Skin epidermis (tissue), 12 donors: ENCODE measurements at regions not wholly inside any gene's neighbourhood (a gene's known extent, or its start where the extent isn't known, plus 50 kb on each side); places are given as distances from the start of the nearest gene placed in this dataset.
"Not testable (repeated sequence)": the region's sequence is repeated elsewhere in the genome, so short reads cannot be mapped to it uniquely, and the experiment has no call there.

ENCODE experiments used
- H3K27ac ChIP-seq, 21 experiments: fragments of 200-600 bp; sonication (generic) in 11 of 21; one replicate each; pipeline ENCODE4 v1.5.0; 2020; ENCODE audit warnings: mild to moderate bottlenecking in 3 of 21, inconsistent platforms in 2 of 21, moderate library complexity in 2 of 21
- H3K4me3 ChIP-seq, 7 experiments: fragments of 200-600 bp; sonication (generic) in 2 of 7; one replicate each; pipeline ENCODE4 v1.5.0; 2020; ENCODE audit warnings: inconsistent platforms in 2 of 7, mild to moderate bottlenecking in 2 of 7, moderate library complexity in 1 of 7

GRCh38 chr4:27779827-27780226, 919.2 kb downstream of the STIM2 start:
- Histone ChIP-seq H3K27ac (no peak overlapping the region), H3K4me3 (no peak overlapping the region)

DNA sequence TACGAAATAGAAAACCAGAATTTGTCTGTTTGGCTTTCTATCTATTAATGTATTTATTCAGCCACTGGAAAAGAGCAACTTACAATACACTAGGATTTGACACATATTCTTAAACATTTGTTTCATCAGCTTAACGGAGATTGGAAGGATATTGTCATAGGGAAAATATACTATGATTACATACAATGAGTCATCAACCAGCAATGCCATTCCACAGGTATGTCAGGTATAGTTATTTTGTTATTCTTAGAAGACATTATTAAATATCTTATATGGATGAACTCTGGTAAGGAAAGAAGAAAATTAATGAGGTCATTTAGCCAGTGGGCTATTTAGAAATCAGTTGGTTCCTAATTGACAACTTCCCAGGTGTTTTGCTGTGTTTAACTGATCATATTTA, 926.6 kb downstream of the STIM2 start:
- Histone ChIP-seq H3K4me3 (no peak overlapping the region), H3K27ac (no peak overlapping the region)

- Histone ChIP-seq H3K4me3 (no peak overlapping the region), H3K27ac (no peak overlapping the region)
These were observed 929.1 kb downstream of the STIM2 start for GRCh38 chr4:27789773-27790172.

- Histone ChIP-seq H3K27ac (no peak overlapping the region), H3K4me3 (no peak overlapping the region)
These were observed 930.3 kb downstream of the STIM2 start for GRCh38 chr4:27790911-27791310.

DNA sequence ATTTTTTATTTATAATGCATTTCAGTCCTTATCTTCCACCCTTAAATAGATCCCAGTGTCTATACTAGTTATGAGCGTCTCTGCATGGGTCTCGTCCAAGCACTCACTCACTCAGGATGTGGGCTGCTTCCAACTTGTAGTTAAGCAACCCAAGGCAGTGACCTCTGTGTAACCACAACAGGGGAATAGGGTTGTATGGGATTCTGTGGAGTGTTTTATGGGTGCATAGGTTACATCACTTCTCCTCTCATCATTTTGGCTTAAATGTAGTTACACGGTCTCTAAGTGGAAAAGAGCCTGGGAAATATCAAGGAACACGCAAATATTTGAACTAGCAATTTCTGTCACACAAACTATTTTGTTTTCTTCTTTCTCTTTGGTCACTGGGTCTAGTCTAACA, 931.0 kb downstream of the STIM2 start:
- Histone ChIP-seq H3K27ac (no peak overlapping the region), H3K4me3 (no peak overlapping the region)

- H3K27ac ChIP-seq, result no peak overlapping the region
- no peak overlapping the region for H3K4me3 ChIP-seq
These were observed 946.6 kb downstream of the STIM2 start for GRCh38 chr4:27807207-27807606.

DNA sequence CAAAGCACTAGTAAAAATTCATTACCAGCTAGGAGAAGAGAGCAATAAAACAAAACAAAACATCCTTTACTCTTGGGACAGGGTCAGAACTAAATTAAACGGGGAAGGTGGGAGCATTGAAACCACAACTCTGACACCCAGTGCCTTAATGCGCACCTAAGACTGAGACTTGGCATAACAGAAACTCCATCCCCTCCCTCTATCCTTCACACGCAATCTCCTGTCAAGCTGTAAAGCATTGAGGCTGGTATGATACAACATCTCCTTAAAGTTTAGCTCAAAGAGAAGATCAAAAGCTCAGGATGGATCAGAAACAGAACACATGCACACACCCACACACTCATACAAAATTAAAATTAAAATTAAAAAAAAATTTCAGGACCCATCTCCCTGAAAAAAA, 951.3 kb downstream of the STIM2 start:
- no peak overlapping the region for H3K27ac ChIP-seq
- H3K4me3 ChIP-seq, result no peak overlapping the region

- not testable (repeated sequence) for H3K27ac ChIP-seq, H3K4me3 ChIP-seq
These were observed 952.6 kb downstream of the STIM2 start for GRCh38 chr4:27813226-27813625.

DNA sequence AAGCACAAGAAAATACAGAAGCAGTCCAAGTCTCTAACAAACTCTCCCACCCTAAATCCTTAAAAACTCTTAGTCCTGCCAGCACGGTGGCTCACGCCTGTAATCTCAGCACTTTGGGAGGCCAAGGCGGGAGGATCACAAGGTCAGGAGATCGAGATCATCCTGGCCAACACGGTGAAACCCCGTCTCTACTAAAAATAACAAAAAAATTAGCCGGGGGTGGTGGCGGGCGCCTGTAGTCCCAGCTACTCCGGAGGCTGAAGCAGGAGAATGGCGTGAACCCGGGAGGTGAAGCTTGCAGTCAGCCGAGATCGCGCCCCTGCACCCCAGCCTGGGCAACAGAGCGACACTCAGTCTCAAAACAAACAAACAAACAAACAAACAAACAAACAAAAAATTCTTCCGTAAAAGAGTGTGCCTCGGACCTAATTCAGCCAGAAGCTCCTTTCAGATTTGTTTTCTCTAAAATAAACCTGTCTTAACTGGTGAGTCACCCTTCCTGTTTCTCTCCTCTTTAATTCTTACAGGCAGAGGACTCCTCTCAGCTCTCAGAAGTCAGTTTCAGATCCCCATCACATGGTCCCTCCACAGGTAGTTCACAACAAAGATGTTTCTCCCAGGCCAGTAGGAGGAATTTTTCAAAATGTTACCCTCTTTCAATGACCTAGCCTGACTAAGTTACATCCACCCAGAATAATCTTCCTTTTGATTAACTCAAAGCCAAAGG, 953.2 kb downstream of the STIM2 start:
- not testable (repeated sequence) for H3K4me3 ChIP-seq, H3K27ac ChIP-seq

DNA sequence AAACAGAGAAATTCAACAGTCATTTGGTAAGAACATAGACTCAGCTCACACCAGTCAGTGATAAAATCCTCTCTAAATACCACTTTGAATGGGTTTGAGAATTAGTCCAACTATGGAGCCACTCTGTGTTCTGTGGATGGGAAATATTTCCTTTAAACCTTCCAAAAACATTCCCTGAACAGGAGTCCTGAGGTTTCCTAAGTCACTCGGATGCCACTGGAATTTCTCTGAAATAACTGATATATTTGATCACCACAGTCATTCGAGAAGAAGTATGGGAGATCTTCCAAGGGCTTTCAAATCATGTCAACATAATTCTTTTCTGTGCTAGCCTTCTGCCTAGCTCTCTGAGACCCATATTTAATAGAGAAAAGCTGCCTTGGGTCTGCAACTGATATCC, 958.6 kb downstream of the STIM2 start:
- Histone ChIP-seq H3K4me3 (no peak overlapping the region), H3K27ac (no peak overlapping the region)

DNA sequence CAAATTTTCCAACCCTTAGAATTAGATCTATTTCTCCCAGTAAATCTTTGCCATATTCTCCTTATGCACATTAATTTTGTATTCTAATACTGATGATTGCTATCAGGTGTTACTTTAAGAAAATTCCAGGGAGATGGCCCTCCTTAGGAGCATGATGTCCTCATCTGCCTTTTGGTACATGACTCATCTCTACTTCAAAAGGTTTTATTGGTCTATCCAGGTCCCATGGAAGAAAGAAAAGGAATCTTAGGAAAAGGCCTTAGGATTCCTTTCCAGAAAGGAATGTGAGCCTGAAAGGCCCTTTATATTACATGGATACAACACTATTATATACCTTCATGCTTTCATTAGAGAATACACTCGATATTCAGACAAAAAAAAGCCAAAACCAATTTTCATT, 968.2 kb downstream of the STIM2 start:
- H3K4me3 ChIP-seq, result no peak overlapping the region
- no peak overlapping the region for H3K27ac ChIP-seq

DNA sequence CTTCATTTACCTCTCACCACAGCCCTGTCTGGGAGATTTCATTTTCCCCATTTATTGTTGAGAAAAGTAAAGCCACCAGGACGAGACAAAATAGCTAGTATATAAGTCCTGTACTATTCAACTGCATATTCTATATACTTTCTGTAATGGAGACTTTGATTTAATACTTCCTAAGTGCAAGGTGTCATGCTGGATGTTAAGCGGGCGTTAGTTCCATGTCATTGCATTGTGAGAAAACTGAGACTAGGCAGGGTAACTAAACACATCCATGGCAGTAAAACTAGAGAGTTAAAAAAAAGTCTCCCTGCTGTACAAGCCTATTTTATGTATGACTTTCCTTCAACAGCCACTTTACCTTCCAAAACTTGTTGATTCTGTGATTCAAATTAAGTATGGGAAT, 969.6 kb downstream of the STIM2 start:
- H3K27ac ChIP-seq, result no peak overlapping the region
- H3K4me3 ChIP-seq, result no peak overlapping the region

GRCh38 chr4:27835851-27836250, 975.2 kb downstream of the STIM2 start:
- no peak overlapping the region for H3K4me3 ChIP-seq
- H3K27ac ChIP-seq, result no peak overlapping the region

DNA sequence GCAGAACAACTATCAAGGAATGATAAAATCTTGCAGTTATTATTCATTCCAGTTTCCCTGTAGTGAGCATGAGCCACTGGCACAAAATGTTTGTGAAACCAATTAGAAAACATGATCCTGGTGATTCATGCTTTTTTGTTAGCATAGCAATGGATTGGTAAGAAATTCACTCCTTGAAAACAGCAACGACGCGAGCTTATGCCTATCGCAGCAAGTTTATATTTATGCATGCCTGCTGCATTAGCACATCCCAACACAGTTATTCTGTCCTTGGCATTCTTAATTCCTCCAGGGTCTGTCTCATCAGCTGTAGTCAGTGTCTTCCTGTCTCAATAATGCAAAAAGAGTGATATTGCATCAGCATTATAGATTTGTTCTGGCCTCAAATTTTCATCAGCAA, 975.9 kb downstream of the STIM2 start:
- Histone ChIP-seq H3K4me3 (no peak overlapping the region), H3K27ac (no peak overlapping the region)

DNA sequence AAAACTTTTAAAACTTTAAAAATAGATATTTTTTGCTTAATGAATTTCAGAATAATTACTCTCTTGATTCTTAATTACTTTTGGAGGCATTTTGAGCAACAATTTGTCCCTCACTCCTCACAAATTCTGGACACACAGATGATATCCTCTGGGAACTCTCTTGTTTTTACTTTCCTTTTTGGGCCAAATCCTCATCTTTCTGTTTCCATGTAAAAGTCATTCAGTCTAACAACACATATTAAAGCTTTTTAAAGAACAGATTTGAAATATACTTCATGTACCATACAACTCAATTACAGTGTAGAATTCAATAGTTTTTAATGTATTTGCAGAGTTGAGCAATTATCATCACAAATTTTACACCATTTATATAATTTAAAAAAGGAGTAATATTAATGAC, 983.1 kb downstream of the STIM2 start:
- no peak overlapping the region for H3K4me3 ChIP-seq
- H3K27ac ChIP-seq, result no peak overlapping the region

- no peak overlapping the region for H3K27ac ChIP-seq
- H3K4me3 ChIP-seq, result no peak overlapping the region
These were observed 983.7 kb downstream of the STIM2 start for GRCh38 chr4:27844376-27844775.

- H3K4me3 ChIP-seq, result no peak overlapping the region
- H3K27ac ChIP-seq, result no peak overlapping the region
These were observed 986.3 kb downstream of the STIM2 start for GRCh38 chr4:27846951-27847350.

DNA sequence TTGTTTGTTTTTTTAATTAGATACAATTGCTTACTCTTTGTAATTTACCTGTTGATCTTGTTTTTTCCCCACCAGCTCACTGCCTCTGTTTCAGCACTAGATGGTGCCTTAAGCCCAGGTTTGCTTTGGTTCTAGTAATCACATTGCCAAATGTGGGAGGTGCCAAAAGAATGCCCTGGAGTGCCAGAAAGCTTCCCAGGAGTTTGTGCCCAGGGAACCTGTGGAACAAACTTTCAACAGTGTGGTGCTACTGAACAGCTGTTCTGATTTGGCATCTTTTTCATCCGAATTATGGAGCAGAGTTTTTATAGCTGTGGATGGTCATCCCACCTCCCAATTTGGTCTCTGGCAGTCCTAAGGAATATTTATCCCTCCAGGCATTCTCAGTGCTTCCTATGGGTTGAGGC, 1000.7 kb downstream of the STIM2 start:
- H3K27ac ChIP-seq, result no peak overlapping the region
- no peak overlapping the region for H3K4me3 ChIP-seq

- no peak overlapping the region for H3K4me3 ChIP-seq
- H3K27ac ChIP-seq, result no peak overlapping the region
These were observed 1001.2 kb downstream of the STIM2 start for GRCh38 chr4:27861802-27862201.

- Histone ChIP-seq H3K4me3 (no peak overlapping the region), H3K27ac (no peak overlapping the region)
These were observed 1013.0 kb downstream of the STIM2 start for GRCh38 chr4:27873596-27873995.

GRCh38 chr4:27881705-27882104, 1021.1 kb downstream of the STIM2 start:
- Histone ChIP-seq H3K4me3 (no peak overlapping the region), H3K27ac (no peak overlapping the region)

DNA sequence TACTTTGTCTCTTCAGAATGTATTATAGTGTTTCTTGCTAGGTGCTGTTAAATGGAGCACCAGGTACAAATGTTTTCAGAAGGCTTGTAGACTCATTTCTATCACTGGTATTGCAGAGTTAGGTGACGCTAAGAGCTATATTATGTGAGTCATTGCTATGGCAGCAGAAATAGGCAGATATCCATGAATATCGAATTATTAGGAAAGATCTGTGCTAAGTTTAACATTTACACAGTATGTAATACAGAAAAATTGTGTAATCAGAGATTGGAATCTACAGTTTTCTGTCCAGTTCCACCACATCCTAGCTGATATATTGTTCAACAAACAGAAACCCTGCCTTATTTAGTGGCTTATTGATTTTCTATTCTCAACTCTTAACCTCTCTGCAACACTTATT, 1025.5 kb downstream of the STIM2 start:
- no peak overlapping the region for H3K4me3 ChIP-seq

More for the DNA sequence above, 1025.5 kb downstream of the STIM2 start:
- H3K27ac ChIP-seq, result no peak overlapping the region
